Sigmoid colon (tissue), 4 donors: ENCODE measurements at regions not wholly inside any gene's neighbourhood (a gene's known extent, or its start where the extent isn't known, plus 50 kb on each side); places are given as distances from the start of the nearest gene placed in this dataset.

Source experiments
- CTCF ChIP-seq, 4 experiments: fragments of 450-650 bp in 3 of 4; fragments of 200-600 bp in 1 of 4; IDR thresholded peaks; one replicate each; pipeline ENCODE4 v1.5.1; 2016 to 2019; ENCODE audit warnings: antibody characterized with exemption in 4 of 4, mild to moderate bottlenecking in 3 of 4, moderate library complexity in 2 of 4
- EP300 ChIP-seq, 4 donors: sonication (generic); formaldehyde crosslinking; IDR thresholded peaks; one replicate each; pipeline ENCODE4 v1.6.1; 2017; ENCODE audit warnings: antibody characterized with exemption in 4 of 4
- POLR2A ChIP-seq, 2 donors: fragments of 450-650 bp; IDR thresholded peaks; one replicate each; pipeline ENCODE4 v1.6.1; 2016; ENCODE audit warnings: antibody characterized with exemption in 2 of 2, mild to moderate bottlenecking in 2 of 2, moderate library complexity in 2 of 2
- POLR2AphosphoS5 ChIP-seq, 4 donors: sonication (generic); formaldehyde crosslinking; IDR thresholded peaks; one replicate each; pipeline ENCODE4 v1.6.1; 2017; ENCODE audit warnings: antibody characterized with exemption in 4 of 4

- no peak for TF ChIP-seq POLR2A (IDR thresholded peaks at IDR 0.05)
- TF ChIP-seq CTCF (IDR thresholded peaks at IDR 0.05), result no peak
- TF ChIP-seq EP300 (IDR thresholded peaks at IDR 0.05), result no peak
- no peak for TF ChIP-seq POLR2AphosphoS5 (IDR thresholded peaks at IDR 0.05)
Observed at GRCh38 chr17:71845337-71845736, 275.5 kb upstream of the SOX9 start.
